ENCODE measurements at regions not wholly inside any gene's neighbourhood (a gene's known extent, or its start where the extent isn't known, plus 50 kb on each side); places are given as distances from the start of the nearest gene placed in this dataset.
"Not testable (repeated sequence)": the region's sequence is repeated elsewhere in the genome, so short reads cannot be mapped to it uniquely, and the experiment has no call there.

GRCh38 chr2:51960281-51960680, 928.3 kb upstream of the NRXN1 start:
- DNase-seq, result no peak

GRCh38 chr2:51959696-51960095, 927.8 kb upstream of the NRXN1 start:
- no peak for DNase-seq

GRCh38 chr2:51953931-51954330, 922.0 kb upstream of the NRXN1 start:
- DNase-seq, result no peak

GRCh38 chr2:51921076-51921475, 889.1 kb upstream of the NRXN1 start:
- no peak for DNase-seq

GRCh38 chr2:51920509-51920908, 888.6 kb upstream of the NRXN1 start:
- no peak for DNase-seq

GRCh38 chr2:51919395-51919794, 887.5 kb upstream of the NRXN1 start:
- no peak for DNase-seq

- no peak for DNase-seq
These were observed 886.2 kb upstream of the NRXN1 start for GRCh38 chr2:51918113-51918512.

- DNase-seq, result no peak
These were observed 871.8 kb upstream of the NRXN1 start for GRCh38 chr2:51903728-51904127.

GRCh38 chr2:51899643-51900042, 867.7 kb upstream of the NRXN1 start:
- DNase-seq, result no peak

GRCh38 chr2:51894584-51894983, 862.7 kb upstream of the NRXN1 start:
- DNase-seq, result not testable (repeated sequence)

GRCh38 chr2:51888120-51888519, 856.2 kb upstream of the NRXN1 start:
- DNase-seq, result no peak

- no peak for DNase-seq
These were observed 849.7 kb upstream of the NRXN1 start for GRCh38 chr2:51881673-51882072.

GRCh38 chr2:51880153-51880552, 848.2 kb upstream of the NRXN1 start:
- DNase-seq, result no peak

- no peak for DNase-seq
These were observed 834.4 kb upstream of the NRXN1 start for GRCh38 chr2:51866361-51866760.

- DNase-seq, result no peak
These were observed 827.3 kb upstream of the NRXN1 start for GRCh38 chr2:51859260-51859659.

GRCh38 chr2:51855683-51856082, 823.8 kb upstream of the NRXN1 start:
- no peak for DNase-seq

GRCh38 chr2:51846796-51847195, 814.9 kb upstream of the NRXN1 start:
- no peak for DNase-seq

GRCh38 chr2:51846018-51846417, 814.1 kb upstream of the NRXN1 start:
- no peak for DNase-seq

- no peak for DNase-seq
These were observed 812.7 kb upstream of the NRXN1 start for GRCh38 chr2:51844596-51844995.

GRCh38 chr2:51829477-51829876, 797.5 kb upstream of the NRXN1 start:
- no peak for DNase-seq

GRCh38 chr2:51825823-51826222, 793.9 kb upstream of the NRXN1 start:
- no peak for DNase-seq

GRCh38 chr2:51813247-51813646, 781.3 kb upstream of the NRXN1 start:
- DNase-seq, result no peak

GRCh38 chr2:51812138-51812866, 780.4 kb upstream of the NRXN1 start:
- no peak for DNase-seq

GRCh38 chr2:51810197-51810596, 778.3 kb upstream of the NRXN1 start:
- no peak for DNase-seq

- no peak for DNase-seq
These were observed 775.3 kb upstream of the NRXN1 start for GRCh38 chr2:51807229-51807628.
